ENCODE measurements at regions not wholly inside any gene's neighbourhood (a gene's known extent, or its start where the extent isn't known, plus 50 kb on each side); places are given as distances from the start of the nearest gene placed in this dataset.
A peak's percentile ranks its signal among the peaks of the same experiment; 100 is the strongest.

GRCh38 chr1:59004755-59005154, 220.9 kb upstream of the JUN start:
- no peak overlapping the region for H3K4me3 ChIP-seq (replicated peaks in 1 of 2; ENCODE audit: low read depth in 2 of 2, low read length in 2 of 2)
- TF ChIP-seq CTCF (IDR thresholded peaks at IDR 0.05; ENCODE audit: low read depth, low read length): no peak
- DNase-seq (ENCODE audit: low read depth in 2 of 2): no peak

GRCh38 chr1:59005491-59006288, 221.8 kb upstream of the JUN start:
- no peak overlapping the region for H3K4me3 ChIP-seq (replicated peaks in 1 of 2; ENCODE audit: low read depth in 2 of 2, low read length in 2 of 2)
- no peak for DNase-seq (ENCODE audit: low read depth in 2 of 2)
- no peak for TF ChIP-seq CTCF (IDR thresholded peaks at IDR 0.05; ENCODE audit: low read depth, low read length)

- no peak for TF ChIP-seq CTCF (IDR thresholded peaks at IDR 0.05; ENCODE audit: low read depth, low read length)
- H3K4me3 ChIP-seq (replicated peaks in 1 of 2; ENCODE audit: low read depth in 2 of 2, low read length in 2 of 2): no peak overlapping the region
- DNase-seq (ENCODE audit: low read depth in 2 of 2): no peak
These were observed 222.4 kb upstream of the JUN start for GRCh38 chr1:59006289-59006658.

DNA sequence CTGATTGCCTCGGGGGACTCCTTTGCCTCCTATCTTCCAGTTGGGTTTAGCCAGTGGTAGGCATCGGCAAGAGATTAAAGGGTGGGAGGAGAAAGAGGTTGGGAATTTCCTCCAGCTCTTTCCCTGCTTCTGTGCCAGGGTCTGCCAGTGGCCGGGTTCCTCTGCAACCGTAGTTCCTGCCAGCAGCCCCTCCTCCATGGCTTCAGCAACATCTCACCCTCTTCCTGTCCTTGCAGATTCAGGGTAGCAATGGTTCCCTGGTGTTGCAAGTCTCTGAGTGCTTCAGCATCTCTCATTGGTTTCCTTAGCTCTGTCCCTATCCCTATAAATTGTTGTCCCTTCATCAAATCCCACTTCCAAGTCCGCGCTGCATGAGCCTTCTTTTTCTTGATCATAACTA, 223.1 kb upstream of the JUN start:
- TF ChIP-seq CTCF (IDR thresholded peaks at IDR 0.05; ENCODE audit: low read depth, low read length): no peak
- no peak for DNase-seq (ENCODE audit: low read depth in 2 of 2)
- H3K4me3 ChIP-seq (replicated peaks in 1 of 2; ENCODE audit: low read depth in 2 of 2, low read length in 2 of 2): no peak overlapping the region

DNA sequence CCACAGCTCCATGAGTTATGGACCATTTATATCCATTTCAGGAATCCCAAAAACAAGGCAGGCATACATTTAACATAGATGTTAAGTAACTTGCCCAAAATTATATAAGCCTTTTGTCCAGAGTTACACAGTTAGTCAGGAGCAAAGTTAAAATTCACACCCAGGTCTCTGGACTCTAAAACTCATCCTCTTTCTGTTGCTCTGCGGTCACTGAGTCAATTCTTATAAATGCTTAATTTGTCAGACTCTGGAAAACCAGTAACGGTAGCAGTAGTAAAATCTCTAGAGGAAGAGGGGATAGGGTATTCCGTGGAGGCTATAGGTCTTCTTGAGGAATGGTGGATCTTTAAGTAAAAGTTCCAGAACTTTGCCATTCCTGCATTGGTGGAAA, 223.6 kb upstream of the JUN start:
- TF ChIP-seq CTCF (IDR thresholded peaks at IDR 0.05; ENCODE audit: low read depth, low read length): no peak
- no peak overlapping the region for H3K4me3 ChIP-seq (replicated peaks in 1 of 2; ENCODE audit: low read depth in 2 of 2, low read length in 2 of 2)
- no peak for DNase-seq (ENCODE audit: low read depth in 2 of 2)

GRCh38 chr1:59007820-59008598, 224.2 kb upstream of the JUN start:
- TF ChIP-seq CTCF (IDR thresholded peaks at IDR 0.05; ENCODE audit: low read depth, low read length): no peak
- peak in 1 of 2 donors; percentile 21 for DNase-seq (ENCODE audit: low read depth in 2 of 2)
- H3K4me3 ChIP-seq (replicated peaks in 1 of 2; ENCODE audit: low read depth in 2 of 2, low read length in 2 of 2): no peak overlapping the region

Data from cardiac fibroblast (primary cell).